MM.1S (cell line): ENCODE measurements at regions not wholly inside any gene's neighbourhood (a gene's known extent, or its start where the extent isn't known, plus 50 kb on each side); places are given as distances from the start of the nearest gene placed in this dataset.

Experiments used
- DNase-seq: peaks from one replicate; pipeline ENCODE4 v3.0.0-alpha.2; 2015
- H2AFZ ChIP-seq: fragments of 300-600 bp; sonication (generic); 2 replicates; pipeline ENCODE4 v1.6.0; 2016; ENCODE audit warnings: antibody characterized with exemption, low read length
- H3F3A ChIP-seq: fragments of 300-600 bp; sonication (generic); 2 replicates; pipeline ENCODE4 v1.6.1; 2016; ENCODE audit warnings: mild to moderate bottlenecking, antibody characterized with exemption, low read length, moderate library complexity, mixed read lengths; ENCODE audit not compliant: insufficient read depth
- H3K27ac ChIP-seq: fragments of 300-600 bp; sonication (generic); 2 replicates; pipeline ENCODE4 v1.5.1; 2016; ENCODE audit warnings: mild to moderate bottlenecking, low read length
- H3K27me3 ChIP-seq: fragments of 300-600 bp; sonication (generic); replicated peaks from 2 replicates; pipeline ENCODE4 v1.6.0; 2016; ENCODE audit warnings: low read length; ENCODE audit not compliant: insufficient read depth
- H3K36me3 ChIP-seq: fragments of 300-600 bp; sonication (generic); replicated peaks from 2 replicates; pipeline ENCODE4 v1.6.1; 2016; ENCODE audit warnings: mild to moderate bottlenecking, low read length, mixed read lengths; ENCODE audit not compliant: insufficient read depth
- H3K4me1 ChIP-seq: fragments of 300-600 bp; sonication (generic); 2 replicates; pipeline ENCODE4 v1.6.1; 2016; ENCODE audit warnings: low read length, mixed read lengths
- H3K4me2 ChIP-seq: fragments of 300-600 bp; sonication (generic); 2 replicates; pipeline ENCODE4 v1.6.0; 2016; ENCODE audit warnings: low read depth, low read length
- H3K4me3 ChIP-seq: fragments of 300-600 bp; sonication (generic); 2 replicates; pipeline ENCODE4 v1.5.1; 2016; ENCODE audit warnings: low read length, mixed read lengths
- H3K79me2 ChIP-seq: fragments of 300-600 bp; sonication (generic); 2 replicates; pipeline ENCODE4 v1.6.1; 2016; ENCODE audit warnings: mixed run types, low read length, mixed read lengths
- H3K9ac ChIP-seq: fragments of 300-600 bp; sonication (generic); 2 replicates; pipeline ENCODE4 v1.6.1; 2016; ENCODE audit warnings: low read length, mixed read lengths
- H3K9me2 ChIP-seq: fragments of 300-600 bp; sonication (generic); replicated peaks from 2 replicates; pipeline ENCODE4 v1.6.1; 2016; ENCODE audit warnings: mild to moderate bottlenecking, low read length, mixed read lengths; ENCODE audit not compliant: insufficient read depth
- H3K9me3 ChIP-seq: fragments of 300-600 bp; sonication (generic); replicated peaks from 2 replicates; pipeline ENCODE4 v1.6.1; 2016; ENCODE audit warnings: mild to moderate bottlenecking, low read length, mixed read lengths; ENCODE audit not compliant: insufficient read depth
- H4K20me1 ChIP-seq: fragments of 300-600 bp; sonication (generic); 2 replicates; pipeline ENCODE4 v1.6.1; 2016; ENCODE audit warnings: mild to moderate bottlenecking, low read length, moderate library complexity, mixed read lengths; ENCODE audit not compliant: insufficient read depth
- EZH2 ChIP-seq: fragments of 300-600 bp; sonication (generic); optimal IDR thresholded peaks from 2 replicates; pipeline ENCODE3; 2017; ENCODE audit warnings: low read depth, mild to moderate bottlenecking, antibody characterized with exemption, low read length, mixed read lengths
- EZH2phosphoT487 ChIP-seq: fragments of 300-600 bp; sonication (generic); IDR thresholded peaks from 2 replicates; pipeline ENCODE4 v1.6.1; 2018; ENCODE audit warnings: antibody characterized with exemption, low read length
- TF ChIP-seq, protein P1 (sequence below): fragments of 300-600 bp; sonication (generic); IDR thresholded peaks from 2 replicates; pipeline ENCODE4 v1.5.1; 2016; ENCODE audit warnings: antibody characterized with exemption, low read length, mixed read lengths

DNA sequence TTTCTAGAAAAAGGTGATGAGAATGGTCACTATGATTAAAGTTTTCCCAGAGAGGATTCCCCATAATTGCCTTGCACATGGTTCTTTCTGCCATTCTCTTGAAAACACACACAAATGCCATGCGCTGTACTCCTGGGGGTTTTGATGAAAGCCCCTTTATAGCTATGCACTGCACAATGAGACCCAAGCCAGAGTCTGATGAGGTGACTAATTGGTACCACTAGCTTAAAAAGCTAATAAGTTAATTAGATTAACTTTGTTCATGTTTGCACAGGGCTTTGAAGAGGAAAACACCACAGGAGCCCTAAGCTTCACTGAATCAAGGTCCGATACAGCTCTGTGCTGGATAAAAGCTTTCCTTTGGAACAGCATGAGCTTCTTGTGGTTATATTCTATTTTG, 132.2 kb downstream of the NKX6-1 start:
- DNase-seq = no peak
- TF ChIP-seq, protein P1, sequence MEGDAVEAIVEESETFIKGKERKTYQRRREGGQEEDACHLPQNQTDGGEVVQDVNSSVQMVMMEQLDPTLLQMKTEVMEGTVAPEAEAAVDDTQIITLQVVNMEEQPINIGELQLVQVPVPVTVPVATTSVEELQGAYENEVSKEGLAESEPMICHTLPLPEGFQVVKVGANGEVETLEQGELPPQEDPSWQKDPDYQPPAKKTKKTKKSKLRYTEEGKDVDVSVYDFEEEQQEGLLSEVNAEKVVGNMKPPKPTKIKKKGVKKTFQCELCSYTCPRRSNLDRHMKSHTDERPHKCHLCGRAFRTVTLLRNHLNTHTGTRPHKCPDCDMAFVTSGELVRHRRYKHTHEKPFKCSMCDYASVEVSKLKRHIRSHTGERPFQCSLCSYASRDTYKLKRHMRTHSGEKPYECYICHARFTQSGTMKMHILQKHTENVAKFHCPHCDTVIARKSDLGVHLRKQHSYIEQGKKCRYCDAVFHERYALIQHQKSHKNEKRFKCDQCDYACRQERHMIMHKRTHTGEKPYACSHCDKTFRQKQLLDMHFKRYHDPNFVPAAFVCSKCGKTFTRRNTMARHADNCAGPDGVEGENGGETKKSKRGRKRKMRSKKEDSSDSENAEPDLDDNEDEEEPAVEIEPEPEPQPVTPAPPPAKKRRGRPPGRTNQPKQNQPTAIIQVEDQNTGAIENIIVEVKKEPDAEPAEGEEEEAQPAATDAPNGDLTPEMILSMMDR = no peak
- TF ChIP-seq EZH2 = no peak
- H3F3A ChIP-seq = no peaks in the 10 kb centered on the region
- no peaks in the 10 kb centered on the region for H3K36me3 ChIP-seq
- no peaks in the 10 kb centered on the region for H3K4me1 ChIP-seq
- H3K9me3 ChIP-seq = no peaks in the 10 kb centered on the region
- no peak overlapping the region for H3K4me2 ChIP-seq
- H3K9ac ChIP-seq = no peak overlapping the region
- no peaks in the 10 kb centered on the region for H4K20me1 ChIP-seq
- H2AFZ ChIP-seq = no peak overlapping the region
- no peaks in the 10 kb centered on the region for H3K9me2 ChIP-seq
- H3K79me2 ChIP-seq = no peaks in the 10 kb centered on the region
- no peak overlapping the region for H3K27ac ChIP-seq
- no peaks in the 10 kb centered on the region for H3K27me3 ChIP-seq
- H3K4me3 ChIP-seq = no peak overlapping the region

DNA sequence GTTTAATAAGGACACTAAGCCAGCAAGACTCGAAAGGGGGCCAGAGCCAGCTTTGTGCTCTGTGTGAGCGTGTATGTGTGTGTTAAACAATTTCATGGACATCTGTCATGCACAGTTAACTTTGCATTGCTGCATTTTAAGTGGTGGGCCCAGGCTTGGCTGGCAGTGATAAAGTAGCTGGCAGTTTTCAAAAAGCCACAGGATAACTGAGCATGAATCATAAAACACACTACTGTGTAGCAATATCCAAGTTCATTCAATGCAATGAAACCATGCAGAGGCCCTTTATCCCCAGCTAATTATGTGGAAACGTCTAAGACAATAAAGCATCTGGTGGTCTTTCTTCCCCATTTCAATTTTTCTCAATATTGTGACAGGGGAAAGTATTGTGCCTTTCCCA, 132.9 kb downstream of the NKX6-1 start:
- H3K9me3 ChIP-seq = no peaks in the 10 kb centered on the region
- no peak overlapping the region for H3K27ac ChIP-seq
- no peaks in the 10 kb centered on the region for H4K20me1 ChIP-seq
- H3K9me2 ChIP-seq = no peaks in the 10 kb centered on the region
- no peaks in the 10 kb centered on the region for H3K36me3 ChIP-seq
- H3K4me1 ChIP-seq = no peaks in the 10 kb centered on the region
- no peaks in the 10 kb centered on the region for H3K27me3 ChIP-seq
- H2AFZ ChIP-seq = no peak overlapping the region
- no peaks in the 10 kb centered on the region for H3F3A ChIP-seq
- no peak overlapping the region for H3K4me3 ChIP-seq
- no peak for DNase-seq
- TF ChIP-seq, protein P1 = no peak
- no peak for TF ChIP-seq EZH2
- no peaks in the 10 kb centered on the region for H3K79me2 ChIP-seq
- H3K9ac ChIP-seq = no peak overlapping the region
- no peak overlapping the region for H3K4me2 ChIP-seq

DNA sequence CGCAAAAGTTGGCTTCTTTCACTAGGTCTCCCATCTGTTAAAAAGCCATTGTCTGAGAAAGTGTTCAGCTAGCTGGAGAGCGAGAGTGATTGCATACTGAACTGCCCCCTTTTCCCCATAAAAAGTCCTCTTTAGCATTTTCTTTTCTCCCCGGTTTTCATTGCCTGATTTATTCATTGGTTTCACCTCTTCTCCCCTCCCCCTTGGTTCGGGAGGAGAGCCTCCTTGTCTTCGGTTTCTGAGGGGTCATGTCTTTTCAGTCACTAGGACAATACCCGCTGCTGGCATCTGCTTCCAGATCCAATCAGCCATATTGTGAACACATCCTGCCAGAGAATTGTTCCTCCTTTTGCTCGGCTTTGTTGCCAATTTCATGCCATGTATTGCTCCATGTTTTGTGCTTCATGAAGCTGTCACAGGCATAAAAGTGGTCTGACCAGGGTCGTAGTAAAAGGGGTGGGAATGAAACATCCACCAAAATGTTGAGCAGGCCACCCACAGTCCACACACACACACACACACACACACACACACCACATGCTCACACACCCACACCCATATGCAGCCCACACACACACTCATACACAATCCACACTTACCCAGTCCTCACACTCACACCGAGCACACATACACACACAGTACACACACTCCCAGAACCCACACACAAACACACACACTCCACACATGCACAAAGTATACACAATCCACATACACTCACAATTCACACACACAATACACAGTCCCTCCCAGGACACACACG, 136.0 kb downstream of the NKX6-1 start:
- Histone ChIP-seq H3K9me2 (no peaks in the 10 kb centered on the region), H3K36me3 (no peaks in the 10 kb centered on the region), H3K9me3 (no peaks in the 10 kb centered on the region), H3K9ac (no peak overlapping the region), H3K79me2 (no peaks in the 10 kb centered on the region), H4K20me1 (no peaks in the 10 kb centered on the region), H3K4me2 (no peak overlapping the region), H3K4me3 (no peak overlapping the region), H3K4me1 (no peaks in the 10 kb centered on the region), H3F3A (no peaks in the 10 kb centered on the region), H2AFZ (no peak overlapping the region), H3K27me3 (no peaks in the 10 kb centered on the region), H3K27ac (no peak overlapping the region)
- DNase-seq = no peak
- TF ChIP-seq EZH2phosphoT487 = no peak
- TF ChIP-seq, protein P1 = no peak
- TF ChIP-seq EZH2 = no peak
